ENCODE measurements at regions not wholly inside any gene's neighbourhood (a gene's known extent, or its start where the extent isn't known, plus 50 kb on each side); places are given as distances from the start of the nearest gene placed in this dataset.
"Not testable (repeated sequence)": the region's sequence is repeated elsewhere in the genome, so short reads cannot be mapped to it uniquely, and the experiment has no call there.

GRCh38 chr10:22158426-22158825, 59.4 kb downstream of the EBLN1 start:
- no peak for DNase-seq

GRCh38 chr10:22156750-22157149, 61.1 kb downstream of the EBLN1 start:
- no peaks in the 10 kb centered on the region for H3K36me3 ChIP-seq
- H3K27me3 ChIP-seq: no peaks in the 10 kb centered on the region
- WGBS, 2 donors: 62 to 64% methylated on average over 3 of the region's 3 CpGs
- intact Hi-C loops (cut with DNase I): no loop called here
- no peak for TF ChIP-seq POLR2A (IDR thresholded peaks at IDR 0.05)
- TF ChIP-seq, protein P1, sequence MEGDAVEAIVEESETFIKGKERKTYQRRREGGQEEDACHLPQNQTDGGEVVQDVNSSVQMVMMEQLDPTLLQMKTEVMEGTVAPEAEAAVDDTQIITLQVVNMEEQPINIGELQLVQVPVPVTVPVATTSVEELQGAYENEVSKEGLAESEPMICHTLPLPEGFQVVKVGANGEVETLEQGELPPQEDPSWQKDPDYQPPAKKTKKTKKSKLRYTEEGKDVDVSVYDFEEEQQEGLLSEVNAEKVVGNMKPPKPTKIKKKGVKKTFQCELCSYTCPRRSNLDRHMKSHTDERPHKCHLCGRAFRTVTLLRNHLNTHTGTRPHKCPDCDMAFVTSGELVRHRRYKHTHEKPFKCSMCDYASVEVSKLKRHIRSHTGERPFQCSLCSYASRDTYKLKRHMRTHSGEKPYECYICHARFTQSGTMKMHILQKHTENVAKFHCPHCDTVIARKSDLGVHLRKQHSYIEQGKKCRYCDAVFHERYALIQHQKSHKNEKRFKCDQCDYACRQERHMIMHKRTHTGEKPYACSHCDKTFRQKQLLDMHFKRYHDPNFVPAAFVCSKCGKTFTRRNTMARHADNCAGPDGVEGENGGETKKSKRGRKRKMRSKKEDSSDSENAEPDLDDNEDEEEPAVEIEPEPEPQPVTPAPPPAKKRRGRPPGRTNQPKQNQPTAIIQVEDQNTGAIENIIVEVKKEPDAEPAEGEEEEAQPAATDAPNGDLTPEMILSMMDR (IDR thresholded peaks at IDR 0.05): no peak
- DNase-seq: no peak
- no peak overlapping the region for H3K27ac ChIP-seq
- H3K9me3 ChIP-seq: peaks cover 0 to 2% (median 0%) of the 10 kb centered on the region in 3 donors
- H3K4me3 ChIP-seq: no peak overlapping the region
- no peaks in the 10 kb centered on the region for H3K4me1 ChIP-seq

More at GRCh38 chr10:22158426-22158825, 59.4 kb downstream of the EBLN1 start:
- Histone ChIP-seq H3K9me3 (no peaks in the 10 kb centered on the region), H3K27ac (no peak overlapping the region), H3K4me1 (no peaks in the 10 kb centered on the region), H3K4me3 (no peak overlapping the region), H3K27me3 (no peaks in the 10 kb centered on the region), H3K36me3 (no peaks in the 10 kb centered on the region)
- no peak for TF ChIP-seq POLR2A (IDR thresholded peaks at IDR 0.05)
- TF ChIP-seq, protein P1 (IDR thresholded peaks at IDR 0.05): no peak
- WGBS, 2 donors: 61 to 67% methylated on average over 3 of the region's 3 CpGs
- intact Hi-C loops (cut with DNase I): no loop called here

- peaks cover 0 to 10% (median 0%) of the 10 kb centered on the region in 3 donors for H3K9me3 ChIP-seq
- WGBS, 2 donors: 36 to 88% methylated on average over 1 of the region's 1 CpG
- no peaks in the 10 kb centered on the region for H3K27me3 ChIP-seq
- H3K27ac ChIP-seq: no peak overlapping the region
- no peak overlapping the region for H3K4me3 ChIP-seq
- TF ChIP-seq, protein P1 (IDR thresholded peaks at IDR 0.05): no peak
- no peak for TF ChIP-seq POLR2A (IDR thresholded peaks at IDR 0.05)
- H3K36me3 ChIP-seq: no peaks in the 10 kb centered on the region
- no peaks in the 10 kb centered on the region for H3K4me1 ChIP-seq
- intact Hi-C loops (cut with DNase I): no loop called here
- DNase-seq: no peak
Observed at GRCh38 chr10:22152403-22152802, 65.4 kb downstream of the EBLN1 start.

DNA sequence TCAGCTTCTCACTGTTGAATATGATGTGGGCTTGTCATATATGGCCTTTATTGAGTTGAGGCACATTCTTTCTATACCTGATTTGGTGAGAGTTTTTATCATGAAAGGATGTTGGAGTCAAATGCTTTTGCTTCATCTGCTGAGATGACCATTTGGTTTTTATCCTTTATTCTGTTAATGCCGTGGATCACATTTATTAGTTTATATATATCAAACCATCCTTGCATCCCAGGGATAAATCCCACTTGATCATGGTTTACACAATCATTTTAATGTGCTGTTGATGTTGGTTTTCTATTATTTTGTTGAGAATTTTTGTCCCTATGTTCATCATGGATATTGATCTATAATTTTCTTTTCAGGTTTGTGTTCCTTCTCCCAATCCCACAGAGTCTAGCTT, 67.0 kb downstream of the EBLN1 start:
- no peaks in the 10 kb centered on the region for H3K36me3 ChIP-seq
- no peak for DNase-seq
- 82 to 85% methylated on average over 1 of the region's 1 CpG for WGBS, 2 donors
- H3K27me3 ChIP-seq: no peaks in the 10 kb centered on the region
- TF ChIP-seq, protein P1 (IDR thresholded peaks at IDR 0.05): no peak
- TF ChIP-seq POLR2A (IDR thresholded peaks at IDR 0.05): no peak
- H3K9me3 ChIP-seq: peaks cover 0 to 10% (median 0%) of the 10 kb centered on the region in 3 donors
- H3K4me1 ChIP-seq: no peaks in the 10 kb centered on the region
- H3K4me3 ChIP-seq: no peak overlapping the region
- H3K27ac ChIP-seq: no peak overlapping the region
- intact Hi-C loops (cut with DNase I): no loop called here

- intact Hi-C loops (cut with DNase I): no loop called here
- Histone ChIP-seq H3K9me3 (peaks cover 0 to 14% (median 0%) of the 10 kb centered on the region in 3 donors), H3K27me3 (no peaks in the 10 kb centered on the region), H3K36me3 (no peaks in the 10 kb centered on the region), H3K27ac (no peak overlapping the region), H3K4me3 (no peak overlapping the region), H3K4me1 (no peaks in the 10 kb centered on the region)
- TF ChIP-seq, protein P1 (IDR thresholded peaks at IDR 0.05): no peak
- no peak for TF ChIP-seq POLR2A (IDR thresholded peaks at IDR 0.05)
- no peak for DNase-seq
Observed at GRCh38 chr10:22148961-22149360, 68.9 kb downstream of the EBLN1 start.

DNA sequence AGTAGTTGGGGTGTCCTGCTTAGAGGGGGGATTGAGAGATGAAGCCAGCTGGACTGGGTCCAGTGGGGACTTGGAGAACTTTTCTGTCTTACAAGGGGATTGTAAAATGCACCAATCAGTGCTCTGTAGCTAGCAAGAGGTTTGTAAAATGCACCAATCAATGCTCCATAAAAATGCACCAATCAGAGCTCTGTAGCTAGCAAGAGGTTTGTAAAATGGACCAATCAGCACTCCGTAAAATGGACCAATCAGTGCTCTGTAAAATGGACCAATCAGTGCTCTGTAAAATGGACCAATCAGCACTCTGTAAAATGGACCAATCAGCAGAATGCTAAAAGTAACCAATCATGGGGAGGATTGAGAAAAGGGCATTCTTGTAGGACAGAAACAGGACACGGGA, 71.9 kb downstream of the EBLN1 start:
- not testable (repeated sequence) for H3K27ac ChIP-seq

More for the DNA sequence above, 71.9 kb downstream of the EBLN1 start:
- H3K27me3 ChIP-seq; DNase-seq; intact Hi-C loops (cut with DNase I); H3K4me3 ChIP-seq; H3K9me3 ChIP-seq; H3K4me1 ChIP-seq; H3K36me3 ChIP-seq: not testable (repeated sequence)
- WGBS, 2 donors: 91 to 94% methylated on average over 2 of the region's 2 CpGs
